ENCODE measurements at regions not wholly inside any gene's neighbourhood (a gene's known extent, or its start where the extent isn't known, plus 50 kb on each side); places are given as distances from the start of the nearest gene placed in this dataset.

GRCh38 chr2:105504459-105504858 is 105.6 kb upstream of the FHL2 start:
- Histone ChIP-seq H3K27ac (ENCODE audit: low read depth, low read length) (no peak overlapping the region), H3K4me3 (ENCODE audit: low read depth, low read length) (no peak overlapping the region), H3K9me3 (ENCODE audit: control insufficient read depth, insufficient read depth, low read length) (0 out of 2 replicates have a peak, but pooled peaks cover 2% of the 10 kb centered on the region), H3K27me3 (ENCODE audit: control insufficient read depth, insufficient read depth, low read length) (peaks cover 10% of the 10 kb centered on the region)
- POLR2A ChIA-PET = no interaction called here
- CTCF ChIA-PET = no interaction called here
- DNase-seq (ENCODE audit: low read depth, low spot score) = no peak
- no peak for TF ChIP-seq CTCF (IDR thresholded peaks at IDR 0.05; ENCODE audit: low read depth, low read length)

- 0 out of 2 replicates have a peak, but pooled peaks cover 2% of the 10 kb centered on the region for H3K9me3 ChIP-seq (ENCODE audit: control insufficient read depth, insufficient read depth, low read length)
- POLR2A ChIA-PET = no interaction called here
- H3K4me3 ChIP-seq (ENCODE audit: low read depth, low read length) = no peak overlapping the region
- peaks cover 12% of the 10 kb centered on the region for H3K27me3 ChIP-seq (ENCODE audit: control insufficient read depth, insufficient read depth, low read length)
- no peak overlapping the region for H3K27ac ChIP-seq (ENCODE audit: low read depth, low read length)
- no peak for DNase-seq (ENCODE audit: low read depth, low spot score)
- CTCF ChIA-PET = no interaction called here
- TF ChIP-seq CTCF (IDR thresholded peaks at IDR 0.05; ENCODE audit: low read depth, low read length) = no peak
Observed at GRCh38 chr2:105502625-105503334, 103.9 kb upstream of the FHL2 start.

- no peak overlapping the region for H3K4me3 ChIP-seq (ENCODE audit: low read depth, low read length)
- CTCF ChIA-PET = no interaction called here
- DNase-seq (ENCODE audit: low read depth, low spot score) = no peak
- H3K27ac ChIP-seq (ENCODE audit: low read depth, low read length) = no peak overlapping the region
- H3K27me3 ChIP-seq (ENCODE audit: control insufficient read depth, insufficient read depth, low read length) = peaks cover 38% of the 10 kb centered on the region
- no peak for TF ChIP-seq CTCF (IDR thresholded peaks at IDR 0.05; ENCODE audit: low read depth, low read length)
- POLR2A ChIA-PET = no interaction called here
- peaks cover 8% of the 10 kb centered on the region for H3K9me3 ChIP-seq (ENCODE audit: control insufficient read depth, insufficient read depth, low read length)
Observed at GRCh38 chr2:105498281-105498846, 99.5 kb upstream of the FHL2 start.

GRCh38 chr2:105497094-105497493 is 98.2 kb upstream of the FHL2 start:
- Histone ChIP-seq H3K9me3 (ENCODE audit: control insufficient read depth, insufficient read depth, low read length) (peaks cover 8% of the 10 kb centered on the region), H3K27me3 (ENCODE audit: control insufficient read depth, insufficient read depth, low read length) (peaks cover 43% of the 10 kb centered on the region), H3K4me3 (ENCODE audit: low read depth, low read length) (no peak overlapping the region), H3K27ac (ENCODE audit: low read depth, low read length) (no peak overlapping the region)
- POLR2A ChIA-PET = no interaction called here
- no peak for TF ChIP-seq CTCF (IDR thresholded peaks at IDR 0.05; ENCODE audit: low read depth, low read length)
- CTCF ChIA-PET = no interaction called here
- no peak for DNase-seq (ENCODE audit: low read depth, low spot score)

- Histone ChIP-seq H3K27me3 (ENCODE audit: control insufficient read depth, insufficient read depth, low read length) (peaks cover 48% of the 10 kb centered on the region), H3K9me3 (ENCODE audit: control insufficient read depth, insufficient read depth, low read length) (peaks cover 8% of the 10 kb centered on the region), H3K27ac (ENCODE audit: low read depth, low read length) (no peak overlapping the region), H3K4me3 (ENCODE audit: low read depth, low read length) (no peak overlapping the region)
- DNase-seq (ENCODE audit: low read depth, low spot score) = no peak
- ChIA-PET POLR2A (no interaction called here), CTCF (no interaction called here)
- TF ChIP-seq CTCF (IDR thresholded peaks at IDR 0.05; ENCODE audit: low read depth, low read length) = no peak
Observed at GRCh38 chr2:105496271-105496670, 97.4 kb upstream of the FHL2 start.
